Activated CD8-positive, alpha-beta memory T cell treated with anti-CD3 and anti-CD28 coated beads for 4 hours (primary cell): ENCODE measurements at regions not wholly inside any gene's neighbourhood (a gene's known extent, or its start where the extent isn't known, plus 50 kb on each side); places are given as distances from the start of the nearest gene placed in this dataset.

ENCODE experiments used
- DNase-seq, 2 donors: peaks; one replicate each; pipeline ENCODE4 v3.0.0-alpha.2; 2020; ENCODE audit warnings: low read depth in 2 of 2

- DNase-seq = no peak
Observed at GRCh38 chr20:50421356-50422340, 88.5 kb upstream of the PTPN1 start.

- DNase-seq = no peak
Observed at GRCh38 chr20:50423758-50424157, 86.4 kb upstream of the PTPN1 start.

GRCh38 chr20:50425076-50425475 lies 85.1 kb upstream of the PTPN1 start:
- DNase-seq = no peak

GRCh38 chr20:50426866-50427718 lies 83.1 kb upstream of the PTPN1 start:
- no peak for DNase-seq

GRCh38 chr20:50427719-50428083 lies 82.5 kb upstream of the PTPN1 start:
- no peak for DNase-seq

GRCh38 chr20:50428097-50428828 lies 81.9 kb upstream of the PTPN1 start:
- no peak for DNase-seq

- DNase-seq = no peak
Observed at GRCh38 chr20:50429412-50429811, 80.8 kb upstream of the PTPN1 start.

GRCh38 chr20:50431066-50431450 lies 79.1 kb upstream of the PTPN1 start:
- no peak for DNase-seq

GRCh38 chr20:50433001-50433761 lies 77.0 kb upstream of the PTPN1 start:
- DNase-seq = no peak

- no peak for DNase-seq
Observed at GRCh38 chr20:50434321-50434652, 75.9 kb upstream of the PTPN1 start.

- DNase-seq = no peak
Observed at GRCh38 chr20:50434653-50435396, 75.4 kb upstream of the PTPN1 start.

- no peak for DNase-seq
Observed at GRCh38 chr20:50435397-50436051, 74.7 kb upstream of the PTPN1 start.

- DNase-seq = no peak
Observed at GRCh38 chr20:50436052-50436656, 74.0 kb upstream of the PTPN1 start.

- no peak for DNase-seq
Observed at GRCh38 chr20:50436696-50437095, 73.5 kb upstream of the PTPN1 start.

- DNase-seq = no peak
Observed at GRCh38 chr20:50438986-50439407, 71.2 kb upstream of the PTPN1 start.

GRCh38 chr20:50439539-50440453 lies 70.4 kb upstream of the PTPN1 start:
- DNase-seq = no peak

- no peak for DNase-seq
Observed at GRCh38 chr20:50442512-50442911, 67.7 kb upstream of the PTPN1 start.

GRCh38 chr20:50445354-50446151 lies 64.6 kb upstream of the PTPN1 start:
- DNase-seq = no peak
